ENCODE measurements at regions not wholly inside any gene's neighbourhood (a gene's known extent, or its start where the extent isn't known, plus 50 kb on each side); places are given as distances from the start of the nearest gene placed in this dataset.

GRCh38 chr3:174342171-174342570 is 517.0 kb upstream of the NAALADL2 start:
- TF ChIP-seq EZH2 (IDR thresholded peaks at IDR 0.05; ENCODE audit: borderline replicate concordance, low read length) (no peak), CTCF (conservative IDR thresholded peaks at IDR 0.05 in 1 of 2, IDR thresholded peaks at IDR 0.05 in 1 of 2; ENCODE audit: extremely low read depth in 1 of 2, insufficient read depth in 1 of 2, low read depth in 1 of 2, low read length in 2 of 2) (no peak)
